ENCODE measurements at regions not wholly inside any gene's neighbourhood (a gene's known extent, or its start where the extent isn't known, plus 50 kb on each side); places are given as distances from the start of the nearest gene placed in this dataset.
"Not testable (repeated sequence)": the region's sequence is repeated elsewhere in the genome, so short reads cannot be mapped to it uniquely, and the experiment has no call there.

GRCh38 chr4:140236654-140237169 is 82.7 kb upstream of the MAML3 start:
- Mint-ChIP-seq H3K27ac (peak overlapping the region in 3 of 6 donors; percentile 10 to 84 (median 54)), H3K36me3 (no peaks in the 10 kb centered on the region), H3K4me1 (peaks cover 57 to 74% (median 67%) of the 10 kb centered on the region in 3 donors)

GRCh38 chr4:140234697-140235060 is 80.7 kb upstream of the MAML3 start:
- ATAC-seq (ENCODE audit: low read depth in 2 of 2), result peak; percentile 75 to 82
- Mint-ChIP-seq H3K27ac (peak overlapping the region; percentile 90 to 98 (median 96)), H3K4me3 (peak overlapping the region; percentile 8 to 92 (median 84)), H3K9me3 (peaks cover 0 to 2% (median 0%) of the 10 kb centered on the region in 7 donors), H3K27me3 (peaks cover 0 to 38% (median 14%) of the 10 kb centered on the region in 3 donors), H3K4me1 (peaks cover 43 to 60% (median 55%) of the 10 kb centered on the region in 3 donors), H3K36me3 (no peaks in the 10 kb centered on the region)
- DNase-seq, result no peak

More at GRCh38 chr4:140236654-140237169, 82.7 kb upstream of the MAML3 start:
- ATAC-seq (ENCODE audit: low read depth in 2 of 2) (no peak), DNase-seq (no peak)
- Mint-ChIP-seq H3K9me3 (peaks cover 0 to 2% (median 0%) of the 10 kb centered on the region in 7 donors), H3K4me3 (peak overlapping the region in 5 of 8 donors; percentile 26 to 69 (median 45)), H3K27me3 (peaks cover 0 to 31% (median 14%) of the 10 kb centered on the region in 3 donors)

GRCh38 chr4:140233791-140234696 is 80.1 kb upstream of the MAML3 start:
- H3K4me1 Mint-ChIP-seq, result peaks cover 39 to 54% (median 51%) of the 10 kb centered on the region in 3 donors
- DNase-seq (no peak), ATAC-seq (ENCODE audit: low read depth in 2 of 2) (peak in 1 of 2 donors; percentile 11)
- H3K9me3 Mint-ChIP-seq, result peaks cover 0 to 4% (median 0%) of the 10 kb centered on the region in 7 donors
- peak overlapping the region; percentile 90 to 98 (median 96) for H3K27ac Mint-ChIP-seq
- no peaks in the 10 kb centered on the region for H3K36me3 Mint-ChIP-seq
- H3K4me3 Mint-ChIP-seq, result peak overlapping the region; percentile 59 to 92 (median 84)
- H3K27me3 Mint-ChIP-seq, result peaks cover 0 to 33% (median 14%) of the 10 kb centered on the region in 3 donors

DNA sequence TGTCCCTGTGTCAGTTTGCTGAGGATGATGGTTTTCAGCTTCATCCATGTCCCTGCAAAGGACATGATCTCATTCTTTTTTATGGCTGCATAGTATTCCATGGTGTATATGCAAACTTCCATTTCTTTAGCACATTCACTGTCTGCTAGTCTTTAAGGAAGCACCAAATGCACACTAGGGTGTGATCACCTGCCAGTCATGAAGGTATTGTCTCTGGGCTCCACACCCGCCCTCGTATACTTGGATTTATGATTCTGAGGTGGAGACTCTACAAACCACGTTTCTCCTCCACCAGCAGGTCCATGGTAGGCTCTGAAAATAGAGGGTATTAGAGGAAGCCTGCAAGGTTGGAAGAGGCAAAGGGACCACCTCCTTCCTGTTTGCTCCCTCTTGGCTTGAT is 75.9 kb upstream of the MAML3 start:
- H3K4me3 Mint-ChIP-seq, result no peak overlapping the region
- no peaks in the 10 kb centered on the region for H3K36me3 Mint-ChIP-seq
- ATAC-seq (ENCODE audit: low read depth in 2 of 2) (no peak), DNase-seq (no peak)
- peaks cover 12 to 18% (median 14%) of the 10 kb centered on the region in 3 donors for H3K4me1 Mint-ChIP-seq
- H3K9me3 Mint-ChIP-seq, result peaks cover 0 to 4% (median 0%) of the 10 kb centered on the region in 7 donors
- H3K27me3 Mint-ChIP-seq, result peaks cover 0 to 8% (median 8%) of the 10 kb centered on the region in 3 donors
- no peak overlapping the region for H3K27ac Mint-ChIP-seq

DNA sequence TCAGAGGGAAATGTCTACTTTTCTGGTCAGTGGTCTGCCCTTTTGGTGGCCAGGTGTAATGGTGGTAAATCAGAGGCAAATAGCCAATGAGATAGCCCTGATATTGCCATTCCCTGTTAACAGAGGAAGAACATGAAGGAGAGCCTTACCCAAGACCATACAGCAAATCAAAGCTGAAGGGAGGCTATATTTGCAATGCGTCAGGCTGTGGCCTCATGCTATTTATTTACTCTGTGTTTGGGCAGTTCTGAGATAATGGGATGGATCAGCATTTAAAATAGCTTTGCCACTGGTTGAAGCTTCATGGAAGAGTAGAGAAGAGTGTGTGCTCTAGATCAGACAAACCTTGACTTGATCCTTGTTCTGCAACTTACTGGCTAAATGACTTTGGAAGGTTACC is 73.3 kb upstream of the MAML3 start:
- no peaks in the 10 kb centered on the region for H3K36me3 Mint-ChIP-seq
- no peaks in the 10 kb centered on the region for H3K4me1 Mint-ChIP-seq
- DNase-seq (no peak), ATAC-seq (ENCODE audit: low read depth in 2 of 2) (no peak)
- H3K27ac Mint-ChIP-seq, result peak overlapping the region in 1 of 6 donors; percentile 72
- H3K4me3 Mint-ChIP-seq, result no peak overlapping the region
- H3K27me3 Mint-ChIP-seq, result peaks cover 0 to 8% (median 0%) of the 10 kb centered on the region in 3 donors
- H3K9me3 Mint-ChIP-seq, result peaks cover 0 to 4% (median 0%) of the 10 kb centered on the region in 7 donors

DNA sequence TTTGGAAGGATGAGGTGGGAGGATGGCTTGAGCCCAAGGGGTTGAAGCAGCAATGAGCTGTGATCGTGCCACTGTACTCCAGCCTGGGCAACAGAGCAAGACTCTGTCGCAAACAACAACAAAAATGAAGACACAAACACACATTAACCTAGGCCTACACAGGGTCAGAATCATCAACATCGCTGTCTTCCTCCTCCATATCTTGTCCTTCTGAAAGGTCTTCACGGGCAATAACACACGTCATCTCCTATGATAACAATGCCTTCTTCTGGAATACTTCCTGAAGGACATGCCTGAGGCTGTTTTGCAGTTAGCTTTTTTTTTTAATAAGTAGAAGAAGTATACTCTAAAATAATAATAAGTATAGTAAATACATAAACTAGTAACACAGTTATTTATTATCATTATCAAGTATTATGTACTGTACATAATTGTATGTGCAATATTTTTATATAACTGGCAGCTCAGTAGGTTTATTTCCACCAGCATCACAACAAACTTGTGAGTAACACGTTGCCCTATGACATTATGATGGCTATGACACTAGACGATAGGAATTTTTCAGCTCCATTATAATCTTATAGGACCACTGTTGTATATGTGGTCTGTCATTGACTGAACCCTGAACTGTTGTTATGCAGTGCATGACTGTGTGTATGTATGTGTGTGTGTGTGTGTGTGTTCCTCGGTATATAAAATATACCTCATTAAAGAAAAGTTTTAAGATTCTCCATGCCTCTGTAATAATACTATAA is 69.2 kb upstream of the MAML3 start:
- peaks cover 0 to 1% (median 0%) of the 10 kb centered on the region in 3 donors for H3K4me1 Mint-ChIP-seq
- H3K36me3 Mint-ChIP-seq, result no peaks in the 10 kb centered on the region
- H3K27ac Mint-ChIP-seq, result no peak overlapping the region
- no peaks in the 10 kb centered on the region for H3K9me3 Mint-ChIP-seq
- H3K27me3 Mint-ChIP-seq, result peaks cover 4 to 18% (median 5%) of the 10 kb centered on the region in 3 donors
- H3K4me3 Mint-ChIP-seq, result no peak overlapping the region
- ATAC-seq (ENCODE audit: low read depth in 2 of 2), result no peak
- DNase-seq, result no peak

DNA sequence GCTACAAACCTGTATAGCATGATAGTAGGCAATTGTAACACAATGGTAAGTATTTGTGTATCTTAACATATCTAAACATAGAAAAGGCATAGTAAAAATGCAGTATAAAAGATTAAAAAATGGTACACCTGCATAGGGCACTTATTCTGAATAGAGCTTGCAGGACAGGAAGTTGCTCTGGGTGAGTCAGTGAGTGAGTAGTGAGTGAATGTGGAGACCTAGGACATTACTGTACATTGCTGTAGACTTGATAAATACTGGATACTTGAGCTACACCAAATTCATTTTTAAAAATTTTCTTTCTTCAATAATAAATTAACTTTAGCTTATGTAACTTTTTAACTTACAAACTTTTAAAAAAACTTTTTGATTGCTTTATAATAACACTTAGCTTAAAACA is 68.2 kb upstream of the MAML3 start:
- Mint-ChIP-seq H3K9me3 (no peaks in the 10 kb centered on the region), H3K4me3 (no peak overlapping the region), H3K4me1 (peaks cover 0 to 1% (median 0%) of the 10 kb centered on the region in 3 donors), H3K36me3 (no peaks in the 10 kb centered on the region), H3K27ac (peak overlapping the region in 1 of 6 donors; percentile 28), H3K27me3 (peaks cover 4 to 18% (median 5%) of the 10 kb centered on the region in 3 donors)
- no peak for ATAC-seq (ENCODE audit: low read depth in 2 of 2)
- no peak for DNase-seq

GRCh38 chr4:140220058-140220457 is 66.1 kb upstream of the MAML3 start:
- Mint-ChIP-seq H3K4me3 (no peak overlapping the region), H3K4me1 (peaks cover 0 to 1% (median 0%) of the 10 kb centered on the region in 3 donors), H3K36me3 (no peaks in the 10 kb centered on the region), H3K27ac (peak overlapping the region in 1 of 6 donors; percentile 61), H3K27me3 (peaks cover 4 to 23% (median 5%) of the 10 kb centered on the region in 3 donors), H3K9me3 (no peaks in the 10 kb centered on the region)
- no peak for ATAC-seq (ENCODE audit: low read depth in 2 of 2)
- DNase-seq, result no peak

DNA sequence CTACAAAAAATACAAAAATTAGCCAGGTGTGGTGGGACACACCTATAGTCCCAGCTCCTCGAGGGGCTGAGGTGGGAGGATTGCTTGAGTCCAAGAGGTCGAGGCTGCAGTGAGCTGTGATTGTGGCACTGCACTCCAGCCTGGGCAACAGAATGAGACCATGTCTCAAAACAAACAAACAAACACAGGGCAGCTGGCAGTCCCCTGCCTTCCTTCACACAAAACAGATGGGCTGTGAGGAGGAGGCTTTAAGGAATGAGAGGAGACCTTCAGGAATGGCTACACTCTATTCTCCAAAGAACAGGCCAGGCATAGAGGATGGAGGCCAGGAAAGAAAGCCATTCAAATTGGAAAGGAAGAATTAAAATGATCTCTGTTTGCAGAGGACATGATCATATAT is 65.6 kb upstream of the MAML3 start:
- peaks cover 0 to 1% (median 0%) of the 10 kb centered on the region in 3 donors for H3K4me1 Mint-ChIP-seq
- H3K36me3 Mint-ChIP-seq, result no peaks in the 10 kb centered on the region
- H3K9me3 Mint-ChIP-seq, result no peaks in the 10 kb centered on the region
- H3K4me3 Mint-ChIP-seq, result no peak overlapping the region
- peak overlapping the region in 2 of 6 donors; percentile 3 to 61 for H3K27ac Mint-ChIP-seq
- ATAC-seq (ENCODE audit: low read depth in 2 of 2), result no peak
- H3K27me3 Mint-ChIP-seq, result peaks cover 4 to 28% (median 5%) of the 10 kb centered on the region in 3 donors
- DNase-seq, result no peak

DNA sequence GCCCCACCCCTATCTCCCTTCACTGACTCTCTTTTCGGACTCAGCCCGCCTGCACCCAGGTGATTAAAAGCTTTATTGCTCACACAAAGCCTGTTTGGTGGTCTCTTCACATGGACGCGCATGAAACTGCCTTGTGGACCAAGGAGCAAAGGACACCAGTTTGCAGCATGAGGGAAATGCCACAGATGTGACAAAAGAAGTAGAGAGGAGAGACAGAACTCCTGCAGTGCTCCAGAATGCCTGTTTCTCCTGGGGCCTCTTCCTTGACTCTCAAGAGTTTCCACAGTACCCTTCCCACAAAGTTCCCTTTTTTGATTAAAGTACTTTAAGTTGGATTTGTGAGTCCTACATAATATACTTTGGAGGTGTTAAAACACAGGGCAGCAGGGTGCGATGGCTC is 65.1 kb upstream of the MAML3 start:
- H3K36me3 Mint-ChIP-seq; ATAC-seq (ENCODE audit: low read depth in 2 of 2); H3K4me1 Mint-ChIP-seq; H3K9me3 Mint-ChIP-seq; DNase-seq; H3K4me3 Mint-ChIP-seq: not testable (repeated sequence)
- peaks cover 4 to 32% (median 5%) of the 10 kb centered on the region in 3 donors for H3K27me3 Mint-ChIP-seq
- H3K27ac Mint-ChIP-seq, result peak overlapping the region in 1 of 6 donors; percentile 30

DNA sequence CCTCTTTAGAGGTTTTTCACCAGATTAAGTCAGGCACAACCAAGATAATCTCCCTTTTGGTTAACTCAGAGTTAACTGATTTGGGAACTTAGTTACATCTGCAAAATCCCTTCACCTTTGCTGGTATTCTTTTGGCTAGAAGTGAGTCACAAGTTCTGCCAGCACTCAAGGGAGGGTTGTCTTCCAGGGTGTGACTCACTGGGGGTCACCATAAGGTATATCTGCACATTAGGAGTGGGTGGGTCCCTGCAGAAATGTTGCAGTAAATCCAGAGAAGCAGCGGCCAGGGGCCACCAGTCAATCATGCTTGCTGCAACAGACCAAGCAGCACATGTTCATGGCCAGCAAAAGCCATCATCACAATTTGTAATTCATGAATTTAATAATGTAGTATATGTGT is 59.8 kb upstream of the MAML3 start:
- Mint-ChIP-seq H3K9me3 (peaks cover 0 to 6% (median 3%) of the 10 kb centered on the region in 7 donors), H3K4me1 (no peaks in the 10 kb centered on the region), H3K4me3 (no peak overlapping the region), H3K36me3 (no peaks in the 10 kb centered on the region), H3K27ac (no peak overlapping the region), H3K27me3 (peaks cover 3 to 24% (median 11%) of the 10 kb centered on the region in 3 donors)
- DNase-seq, result no peak
- ATAC-seq (ENCODE audit: low read depth in 2 of 2), result no peak

GRCh38 chr4:140213116-140213515 is 59.1 kb upstream of the MAML3 start:
- Mint-ChIP-seq H3K4me1 (no peaks in the 10 kb centered on the region), H3K36me3 (no peaks in the 10 kb centered on the region), H3K9me3 (peaks cover 0 to 6% (median 3%) of the 10 kb centered on the region in 7 donors), H3K27ac (no peak overlapping the region), H3K27me3 (peaks cover 3 to 22% (median 11%) of the 10 kb centered on the region in 3 donors), H3K4me3 (no peak overlapping the region)
- ATAC-seq (ENCODE audit: low read depth in 2 of 2), result no peak
- no peak for DNase-seq

- ATAC-seq (ENCODE audit: low read depth in 2 of 2), result no peak
- Mint-ChIP-seq H3K36me3 (no peaks in the 10 kb centered on the region), H3K27ac (no peak overlapping the region), H3K9me3 (peaks cover 0 to 6% (median 3%) of the 10 kb centered on the region in 7 donors), H3K27me3 (peaks cover 3 to 22% (median 14%) of the 10 kb centered on the region in 3 donors), H3K4me3 (no peak overlapping the region), H3K4me1 (no peaks in the 10 kb centered on the region)
- no peak for DNase-seq
Observed at GRCh38 chr4:140212646-140213045, 58.7 kb upstream of the MAML3 start.
